SK-N-SH (cell line): ENCODE measurements at regions not wholly inside any gene's neighbourhood (a gene's known extent, or its start where the extent isn't known, plus 50 kb on each side); places are given as distances from the start of the nearest gene placed in this dataset.

Source experiments
- CTCF ChIA-PET: fragments of 300-600, 350-600 bp; formaldehyde crosslinking; extraction: SDS; loops from one replicate; lab custom pipeline; 2021; lab: Yijun Ruan, JAX
- POLR2A ChIA-PET: fragments of 350-600 bp; sonication (Branson Sonifier 250); formaldehyde crosslinking; extraction: SDS; loops from one replicate; lab custom pipeline; 2020; ENCODE audit warnings: antibody characterized with exemption, inconsistent platforms; lab: Yijun Ruan, JAX
- DNase-seq: peaks from one replicate; pipeline ENCODE4 v3.0.0; 2012
- H2AFZ ChIP-seq: fragments of 200-600 bp; sonication (generic); 2 replicates; pipeline ENCODE4 v1.8.1; 2016; ENCODE audit warnings: antibody characterized with exemption, mild to moderate bottlenecking, low read depth
- H3F3A ChIP-seq: fragments of 200-600 bp; sonication (generic); replicated peaks from 2 replicates; pipeline ENCODE3; 2016; ENCODE audit warnings: antibody characterized with exemption, mild to moderate bottlenecking; ENCODE audit not compliant: insufficient read depth
- H3K27ac ChIP-seq, 2 experiments: fragments of 200-500 bp in 1 of 2; fragments of 200-600 bp in 1 of 2; sonication (Bioruptor generic) in 1 of 2; sonication (generic), shearing (Covaris generic) in 1 of 2; 2 replicates each; pipeline versions ENCODE4 v1.5.1 to v1.6.1; 2014 to 2016; ENCODE audit warnings: low read depth in 2 of 2, inconsistent platforms in 1 of 2, low read length in 1 of 2, mild to moderate bottlenecking in 1 of 2, mixed read lengths in 1 of 2
- H3K27me3 ChIP-seq: fragments of 200-600 bp; sonication (generic), shearing (Covaris generic); 2 replicates; pipeline ENCODE4 v1.6.1; 2016; ENCODE audit warnings: mixed run types; ENCODE audit not compliant: insufficient read depth
- H3K36me3 ChIP-seq, 2 experiments: fragments of 200-500 bp in 1 of 2; fragments of 200-600 bp in 1 of 2; sonication (Bioruptor generic) in 1 of 2; sonication (generic) in 1 of 2; replicated peaks in 1 of 2; 2 replicates each; pipeline versions ENCODE3 to v1.5.1; 2014 to 2016; ENCODE audit warnings: low read length in 1 of 2, mild to moderate bottlenecking in 1 of 2; ENCODE audit not compliant: insufficient read depth in 2 of 2, control insufficient read depth in 1 of 2
- H3K4me1 ChIP-seq, 2 experiments: fragments of 200-500 bp in 1 of 2; fragments of 200-600 bp in 1 of 2; sonication (Bioruptor generic) in 1 of 2; sonication (generic), shearing (Covaris generic) in 1 of 2; 2 replicates each; pipeline versions ENCODE4 v1.5.1 to v1.6.1; 2014 to 2016; ENCODE audit warnings: low read depth in 1 of 2, low read length in 1 of 2, mixed run types in 1 of 2; ENCODE audit not compliant: insufficient read depth in 2 of 2, control insufficient read depth in 1 of 2
- H3K4me2 ChIP-seq: fragments of 200-600 bp; sonication (generic), shearing (Covaris generic); 2 replicates; pipeline ENCODE4 v1.6.1; 2017; ENCODE audit warnings: mixed run types
- H3K4me3 ChIP-seq, 2 experiments: fragments of 200-500 bp in 1 of 2; fragments of 200-600 bp in 1 of 2; sonication (Bioruptor generic) in 1 of 2; sonication (generic), shearing (Covaris generic) in 1 of 2; 2 replicates each; pipeline versions ENCODE4 v1.5.1 to v1.8.1; 2014 to 2016; ENCODE audit warnings: low read depth in 2 of 2, inconsistent platforms in 1 of 2, low read length in 1 of 2, mild to moderate bottlenecking in 1 of 2, mixed read lengths in 1 of 2, moderate library complexity in 1 of 2
- H3K79me2 ChIP-seq: fragments of 200-600 bp; sonication (generic); 2 replicates; pipeline ENCODE4 v1.8.1; 2017; ENCODE audit warnings: mild to moderate bottlenecking; ENCODE audit not compliant: insufficient read depth
- H3K9ac ChIP-seq: fragments of 200-600 bp; sonication (generic); 2 replicates; pipeline ENCODE4 v1.6.1; 2017; ENCODE audit warnings: mixed run types
- H3K9me2 ChIP-seq: fragments of 200-600 bp; sonication (generic); 2 replicates; pipeline ENCODE4 v1.6.1; 2017; ENCODE audit warnings: mixed run types
- H3K9me3 ChIP-seq: fragments of 200-600 bp; sonication (generic); 2 replicates; pipeline ENCODE4 v1.6.1; 2017; ENCODE audit warnings: mixed run types, mild to moderate bottlenecking, moderate library complexity
- H4K20me1 ChIP-seq: fragments of 200-600 bp; sonication (generic); 2 replicates; pipeline ENCODE4 v1.6.1; 2017; ENCODE audit warnings: mild to moderate bottlenecking, mixed run types; ENCODE audit not compliant: insufficient read depth
- CHD2 ChIP-seq: fragments of 150-350 bp; IDR thresholded peaks from 2 replicates; pipeline ENCODE4 v1.6.1; 2018; ENCODE audit warnings: low read length; ENCODE audit not compliant: partially characterized antibody
- ELF1 ChIP-seq: IDR thresholded peaks from 2 replicates; pipeline ENCODE4 v1.4.0; 2012
- EZH2phosphoT487 ChIP-seq: fragments of 200-600 bp; sonication (generic); IDR thresholded peaks from 2 replicates; pipeline ENCODE4 v1.6.1; 2017; ENCODE audit warnings: low read depth, mixed run types, mild to moderate bottlenecking, antibody characterized with exemption, moderate library complexity, borderline replicate concordance
- FOSL2 ChIP-seq: IDR thresholded peaks from 2 replicates; pipeline ENCODE4 v1.4.0; 2012; ENCODE audit warnings: low read depth, mild to moderate bottlenecking, moderate library complexity, borderline replicate concordance
- FOXJ3 ChIP-seq: sonication (generic); formaldehyde crosslinking; IDR thresholded peaks from 2 replicates; pipeline ENCODE4 v1.5.1; 2020; ENCODE audit warnings: mild to moderate bottlenecking, missing genetic modification reagents
- GABPA ChIP-seq: IDR thresholded peaks from 2 replicates; pipeline ENCODE4 v1.4.0; 2012; ENCODE audit warnings: low read depth, mild to moderate bottlenecking
- GATA2 ChIP-seq: sonication (generic); formaldehyde crosslinking; IDR thresholded peaks from 2 replicates; pipeline ENCODE4 v1.5.0; 2020; ENCODE audit warnings: mild to moderate bottlenecking, missing genetic modification reagents
- JUND ChIP-seq: IDR thresholded peaks from 2 replicates; pipeline ENCODE4 v1.4.0; 2012
- MEF2A ChIP-seq: IDR thresholded peaks from 2 replicates; pipeline ENCODE4 v1.4.0; 2012; ENCODE audit warnings: low read depth, borderline replicate concordance
- MXI1 ChIP-seq: IDR thresholded peaks from 2 replicates; pipeline ENCODE4 v1.6.1; 2012; ENCODE audit warnings: mild to moderate bottlenecking, low read depth, low read length, improper control_type of control experiment
- NFIC ChIP-seq: IDR thresholded peaks from 2 replicates; pipeline ENCODE4 v1.4.0; 2012; ENCODE audit warnings: borderline replicate concordance
- NRF1 ChIP-seq: IDR thresholded peaks from 2 replicates; pipeline ENCODE4 v1.6.1; 2012; ENCODE audit warnings: low read depth, mild to moderate bottlenecking, low read length
- POLR2AphosphoS5 ChIP-seq: IDR thresholded peaks from 2 replicates; pipeline ENCODE4 v1.6.1; 2012; ENCODE audit warnings: low read depth, low read length
- RAD21 ChIP-seq: IDR thresholded peaks from 2 replicates; pipeline ENCODE4 v1.6.1; 2012; ENCODE audit warnings: mild to moderate bottlenecking, low read length
- RCOR1 ChIP-seq: fragments of 150-350 bp; IDR thresholded peaks from 2 replicates; pipeline ENCODE4 v1.6.1; 2017; ENCODE audit warnings: antibody characterized with exemption, low read length
- RFX5 ChIP-seq: IDR thresholded peaks from 2 replicates; pipeline ENCODE4 v1.6.1; 2012; ENCODE audit warnings: mild to moderate bottlenecking, improper control_type of control experiment, low read length
- RXRA ChIP-seq: IDR thresholded peaks from 2 replicates; pipeline ENCODE4 v1.4.0; 2012; ENCODE audit warnings: low read depth, mild to moderate bottlenecking, borderline replicate concordance
- SMC3 ChIP-seq: IDR thresholded peaks from 2 replicates; pipeline ENCODE4 v1.6.1; 2012; ENCODE audit warnings: low read depth, low read length, improper control_type of control experiment
- TAF1 ChIP-seq: IDR thresholded peaks from 2 replicates; pipeline ENCODE4 v1.6.1; 2012; ENCODE audit warnings: low read depth, mild to moderate bottlenecking, low read length, moderate library complexity, borderline replicate concordance
- TCF12 ChIP-seq: IDR thresholded peaks from 2 replicates; pipeline ENCODE4 v1.4.0; 2012
- TEAD4 ChIP-seq: IDR thresholded peaks from 2 replicates; pipeline ENCODE4 v1.4.0; 2012; ENCODE audit warnings: mild to moderate bottlenecking, borderline replicate concordance; ENCODE audit not compliant: insufficient read depth
- YY1 ChIP-seq: IDR thresholded peaks from 2 replicates; pipeline ENCODE4 v1.4.0; 2012; ENCODE audit warnings: low read depth, mild to moderate bottlenecking
- WGBS: methylation state at CpG from one replicate; pipeline ENCODE4 v1.1.6; 2017; ENCODE audit warnings: low lambda C conversion rate; 5-methylcytosine and 5-hydroxymethylcytosine counted together
- TF ChIP-seq, protein P1 (sequence below): IDR thresholded peaks from 2 replicates; pipeline ENCODE4 v1.4.0; 2012; ENCODE audit warnings: low read depth, borderline replicate concordance
- TF ChIP-seq, protein P2 (sequence below): fragments of 150-350 bp; IDR thresholded peaks from 2 replicates; pipeline ENCODE4 v1.6.1; 2017; ENCODE audit warnings: antibody characterized with exemption, low read length, low read depth, borderline replicate concordance
- TF ChIP-seq, protein P3 (sequence below): IDR thresholded peaks from 2 replicates; pipeline ENCODE4 v1.4.0; 2012; ENCODE audit warnings: low read depth

- no peak overlapping the region for H2AFZ ChIP-seq
- H3K9ac ChIP-seq: no peak overlapping the region
- TF ChIP-seq GATA2: no peak
- TF ChIP-seq, protein P1, sequence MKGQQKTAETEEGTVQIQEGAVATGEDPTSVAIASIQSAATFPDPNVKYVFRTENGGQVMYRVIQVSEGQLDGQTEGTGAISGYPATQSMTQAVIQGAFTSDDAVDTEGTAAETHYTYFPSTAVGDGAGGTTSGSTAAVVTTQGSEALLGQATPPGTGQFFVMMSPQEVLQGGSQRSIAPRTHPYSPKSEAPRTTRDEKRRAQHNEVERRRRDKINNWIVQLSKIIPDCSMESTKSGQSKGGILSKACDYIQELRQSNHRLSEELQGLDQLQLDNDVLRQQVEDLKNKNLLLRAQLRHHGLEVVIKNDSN: no peak
- no peak for TF ChIP-seq POLR2AphosphoS5
- no peak for TF ChIP-seq NFIC
- TF ChIP-seq TCF12: no peak
- TF ChIP-seq CHD2: no peak
- no peak for TF ChIP-seq ELF1
- TF ChIP-seq SMC3: no peak
- TF ChIP-seq FOXJ3: no peak
- TF ChIP-seq RFX5: no peak
- no peak for TF ChIP-seq RCOR1
- no peak for TF ChIP-seq GABPA
- TF ChIP-seq RXRA: no peak
- TF ChIP-seq JUND: no peak
- no peak for TF ChIP-seq EZH2phosphoT487
- TF ChIP-seq, all 33 proteins: peak for 0
- ChIA-PET CTCF (no interaction called here), POLR2A (no interaction called here)
- Histone ChIP-seq H3K27me3 (no peaks in the 10 kb centered on the region), H3K9me2 (no peaks in the 10 kb centered on the region), H3K9me3 (no peaks in the 10 kb centered on the region), H3K27ac (no peak overlapping the region), H3K4me3 (no peak overlapping the region), H3K4me2 (no peak overlapping the region), H3K79me2 (no peaks in the 10 kb centered on the region), H3K4me1 (0 out of 4 replicates have a peak, but pooled peaks cover 0 to 3% of the 10 kb centered on the region in 2 experiments), H4K20me1 (no peaks in the 10 kb centered on the region), H3K36me3 (no peaks in the 10 kb centered on the region), H3F3A (no peaks in the 10 kb centered on the region)
- WGBS: 67% methylated on average over 7 of the region's 7 CpGs
- no peak for DNase-seq
These were observed 127.3 kb upstream of the FLRT2 start for GRCh38 chr14:85402569-85403162.

- no peak for DNase-seq
- CTCF ChIA-PET: no interaction called here
- H2AFZ ChIP-seq: peak overlapping the region; percentile 53; the same call in 1 of the 2 replicates
- TF ChIP-seq MXI1 (no peak), RAD21 (no peak), RCOR1 (no peak), MEF2A (no peak), FOSL2 (no peak), TEAD4 (no peak), RXRA (no peak), NRF1 (no peak), TAF1 (no peak), POLR2AphosphoS5 (no peak), YY1 (no peak)
- TF ChIP-seq, protein P2, sequence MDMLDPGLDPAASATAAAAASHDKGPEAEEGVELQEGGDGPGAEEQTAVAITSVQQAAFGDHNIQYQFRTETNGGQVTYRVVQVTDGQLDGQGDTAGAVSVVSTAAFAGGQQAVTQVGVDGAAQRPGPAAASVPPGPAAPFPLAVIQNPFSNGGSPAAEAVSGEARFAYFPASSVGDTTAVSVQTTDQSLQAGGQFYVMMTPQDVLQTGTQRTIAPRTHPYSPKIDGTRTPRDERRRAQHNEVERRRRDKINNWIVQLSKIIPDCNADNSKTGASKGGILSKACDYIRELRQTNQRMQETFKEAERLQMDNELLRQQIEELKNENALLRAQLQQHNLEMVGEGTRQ: no peak
- TF ChIP-seq, protein P3, sequence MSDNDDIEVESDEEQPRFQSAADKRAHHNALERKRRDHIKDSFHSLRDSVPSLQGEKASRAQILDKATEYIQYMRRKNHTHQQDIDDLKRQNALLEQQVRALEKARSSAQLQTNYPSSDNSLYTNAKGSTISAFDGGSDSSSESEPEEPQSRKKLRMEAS: no peak
These were observed 120.3 kb upstream of the FLRT2 start for GRCh38 chr14:85409481-85410210.

More at GRCh38 chr14:85409481-85410210, 120.3 kb upstream of the FLRT2 start:
- no peaks in the 10 kb centered on the region for H3K27me3 ChIP-seq
- H3K9me2 ChIP-seq: no peaks in the 10 kb centered on the region
- no peak overlapping the region for H3K27ac ChIP-seq
- no peaks in the 10 kb centered on the region for H3K79me2 ChIP-seq
- H3K9me3 ChIP-seq: no peaks in the 10 kb centered on the region
- no peaks in the 10 kb centered on the region for H3K4me1 ChIP-seq
- H3K4me3 ChIP-seq: no peak overlapping the region
- POLR2A ChIA-PET: no interaction called here
- H3K9ac ChIP-seq: no peak overlapping the region
- no peaks in the 10 kb centered on the region for H3K36me3 ChIP-seq
- 30% methylated on average over 3 of the region's 3 CpGs for WGBS
- peaks cover 7% of the 10 kb centered on the region for H3F3A ChIP-seq
- no peak overlapping the region for H3K4me2 ChIP-seq
- H4K20me1 ChIP-seq: no peaks in the 10 kb centered on the region
